Stimulated activated CD4-positive, alpha-beta T cell treated with anti-CD3 and anti-CD28 coated beads, Interleukin-2, amount 100 ng/mL, for 24 hours (primary cell): ENCODE measurements at regions not wholly inside any gene's neighbourhood (a gene's known extent, or its start where the extent isn't known, plus 50 kb on each side); places are given as distances from the start of the nearest gene placed in this dataset.

ENCODE experiments used
- DNase-seq, 2 donors: peaks; one replicate each; pipeline ENCODE4 v3.0.0-alpha.2; 2020

GRCh38 chr5:114297915-114298314 lies 64.0 kb upstream of the KCNN2 start:
- DNase-seq, result no peak

- DNase-seq, result no peak
Measured at GRCh38 chr5:114305402-114306207, 56.3 kb upstream of the KCNN2 start.

- no peak for DNase-seq
Measured at GRCh38 chr5:114308017-114308416, 53.9 kb upstream of the KCNN2 start.

GRCh38 chr5:114308508-114308907 lies 53.4 kb upstream of the KCNN2 start:
- no peak for DNase-seq

GRCh38 chr5:114310666-114311065 lies 51.2 kb upstream of the KCNN2 start:
- DNase-seq, result no peak

GRCh38 chr5:114311281-114311680 lies 50.6 kb upstream of the KCNN2 start:
- no peak for DNase-seq

GRCh38 chr5:114311968-114312367 lies 49.9 kb upstream of the KCNN2 start:
- DNase-seq, result no peak
